Body of pancreas (tissue), 4 donors: ENCODE measurements at regions not wholly inside any gene's neighbourhood (a gene's known extent, or its start where the extent isn't known, plus 50 kb on each side); places are given as distances from the start of the nearest gene placed in this dataset.

Source experiments
- POLR2A ChIP-seq, 3 donors: fragments of 450-650 bp; IDR thresholded peaks; one replicate each; pipeline ENCODE4 v1.6.1; 2016; ENCODE audit warnings: antibody characterized with exemption in 3 of 3, mild to moderate bottlenecking in 2 of 3
- TF ChIP-seq, protein P1 (sequence below), 7 experiments: fragments of 450-650 bp in 4 of 7; fragments of 200-600 bp in 3 of 7; sonication (generic) in 3 of 7; IDR thresholded peaks; one replicate each; pipeline ENCODE4 v1.5.1; 2016 to 2019; ENCODE audit warnings: antibody characterized with exemption in 7 of 7

DNA sequence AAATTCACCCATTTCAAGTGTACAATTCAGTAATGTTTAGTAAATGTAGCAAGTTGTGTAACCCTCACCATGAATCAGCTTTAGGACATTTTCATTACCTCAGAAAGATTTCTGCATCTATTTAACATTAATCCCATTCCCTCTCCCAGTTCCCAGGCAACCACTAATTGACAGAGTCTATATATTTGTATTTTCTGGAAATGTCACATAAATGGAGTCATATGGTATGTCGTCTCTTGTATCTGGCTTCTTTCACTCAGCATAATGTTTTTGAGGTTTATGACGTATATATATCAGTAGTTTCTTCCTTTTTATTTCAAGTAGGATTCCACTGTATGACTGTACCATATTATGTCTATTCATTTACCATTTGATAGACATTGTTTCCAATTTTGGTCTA lies 199.8 kb downstream of the CYB561 start:
- TF ChIP-seq, protein P1, sequence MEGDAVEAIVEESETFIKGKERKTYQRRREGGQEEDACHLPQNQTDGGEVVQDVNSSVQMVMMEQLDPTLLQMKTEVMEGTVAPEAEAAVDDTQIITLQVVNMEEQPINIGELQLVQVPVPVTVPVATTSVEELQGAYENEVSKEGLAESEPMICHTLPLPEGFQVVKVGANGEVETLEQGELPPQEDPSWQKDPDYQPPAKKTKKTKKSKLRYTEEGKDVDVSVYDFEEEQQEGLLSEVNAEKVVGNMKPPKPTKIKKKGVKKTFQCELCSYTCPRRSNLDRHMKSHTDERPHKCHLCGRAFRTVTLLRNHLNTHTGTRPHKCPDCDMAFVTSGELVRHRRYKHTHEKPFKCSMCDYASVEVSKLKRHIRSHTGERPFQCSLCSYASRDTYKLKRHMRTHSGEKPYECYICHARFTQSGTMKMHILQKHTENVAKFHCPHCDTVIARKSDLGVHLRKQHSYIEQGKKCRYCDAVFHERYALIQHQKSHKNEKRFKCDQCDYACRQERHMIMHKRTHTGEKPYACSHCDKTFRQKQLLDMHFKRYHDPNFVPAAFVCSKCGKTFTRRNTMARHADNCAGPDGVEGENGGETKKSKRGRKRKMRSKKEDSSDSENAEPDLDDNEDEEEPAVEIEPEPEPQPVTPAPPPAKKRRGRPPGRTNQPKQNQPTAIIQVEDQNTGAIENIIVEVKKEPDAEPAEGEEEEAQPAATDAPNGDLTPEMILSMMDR (IDR thresholded peaks at IDR 0.05): no peak
- no peak for TF ChIP-seq POLR2A (IDR thresholded peaks at IDR 0.05)
